Adrenal gland (tissue), 9 donors: ENCODE measurements at regions not wholly inside any gene's neighbourhood (a gene's known extent, or its start where the extent isn't known, plus 50 kb on each side); places are given as distances from the start of the nearest gene placed in this dataset.
A peak's percentile ranks its signal among the peaks of the same experiment; 100 is the strongest.

Experiments used
- DNase-seq, 7 donors: peaks; one replicate each; pipeline ENCODE4 v3.0.0-alpha.2; 2019 to 2020
- H3K27ac ChIP-seq, 5 donors: fragments of 200-600 bp; sonication (generic) in 4 of 5; 1 replicate in 3 of 5; 2 replicates in 2 of 5; pipeline versions ENCODE4 v1.5.1 to v1.8.0; 2016 to 2020; ENCODE audit warnings: mild to moderate bottlenecking in 1 of 5
- H3K27me3 ChIP-seq: fragments of 200-600 bp; 2 replicates; pipeline ENCODE4 v1.8.0; 2021
- H3K36me3 ChIP-seq, 2 donors: fragments of 200-600 bp; replicated peaks in 1 of 2; 1 replicate in 1 of 2; 2 replicates in 1 of 2; pipeline versions ENCODE4 v1.5.1 to v1.8.0; 2018 to 2022
- H3K4me1 ChIP-seq, 2 donors: fragments of 200-600 bp; replicated peaks in 1 of 2; 1 replicate in 1 of 2; 2 replicates in 1 of 2; pipeline versions ENCODE4 v1.5.1 to v1.8.0; 2018 to 2021
- H3K4me3 ChIP-seq, 4 donors: fragments of 200-600 bp; sonication (generic) in 3 of 4; one replicate each; pipeline ENCODE4 v1.5.1; 2016 to 2018
- H3K9me3 ChIP-seq, 3 donors: fragments of 200-600 bp; sonication (generic) in 1 of 3; replicated peaks in 1 of 3; 1 replicate in 2 of 3; 2 replicates in 1 of 3; pipeline versions ENCODE4 v1.5.1 to v1.8.0; 2016 to 2021
- POLR2A ChIP-seq, 2 donors: fragments of 450-650 bp; IDR thresholded peaks; one replicate each; pipeline ENCODE4 v1.6.1; 2017; ENCODE audit warnings: antibody characterized with exemption in 2 of 2, mild to moderate bottlenecking in 2 of 2, moderate library complexity in 1 of 2
- WGBS, 4 donors: extraction: QIAGEN DNeasy Blood & Tissue Kit in 2 of 4; methylation state at CpG; one replicate each; pipeline versions ENCODE4 v1.1.5 to v1.1.7; 2013 to 2017; 5-methylcytosine and 5-hydroxymethylcytosine counted together
- intact Hi-C, 2 donors: fragments of 100-400 bp; cut with DNase I; formaldehyde crosslinking; loops; one replicate each; pipeline versions ENCODE4 v1.14.1 to v1.15.0; 2022 to 2023
- TF ChIP-seq, protein P1 (sequence below), 6 experiments: fragments of 450-650 bp in 4 of 6; fragments of 200-600 bp in 2 of 6; sonication (generic) in 1 of 6; IDR thresholded peaks; 1 replicate in 5 of 6; 2 replicates in 1 of 6; pipeline versions ENCODE4 v1.5.1 to v1.8.0; 2016 to 2021; ENCODE audit warnings: antibody characterized with exemption in 6 of 6, mild to moderate bottlenecking in 2 of 6, moderate library complexity in 1 of 6
- donor health status: healthy with polysubstance abuse.
- donor health status: Bipolar disorder and iron deficiency.
- donor health status: DM: yes; HTN: yes; CAD: no.
- donor health status: DM: no; HTN: no; CAD: no.
- donor health status: DM: no; HTN: no; CAD: no.

DNA sequence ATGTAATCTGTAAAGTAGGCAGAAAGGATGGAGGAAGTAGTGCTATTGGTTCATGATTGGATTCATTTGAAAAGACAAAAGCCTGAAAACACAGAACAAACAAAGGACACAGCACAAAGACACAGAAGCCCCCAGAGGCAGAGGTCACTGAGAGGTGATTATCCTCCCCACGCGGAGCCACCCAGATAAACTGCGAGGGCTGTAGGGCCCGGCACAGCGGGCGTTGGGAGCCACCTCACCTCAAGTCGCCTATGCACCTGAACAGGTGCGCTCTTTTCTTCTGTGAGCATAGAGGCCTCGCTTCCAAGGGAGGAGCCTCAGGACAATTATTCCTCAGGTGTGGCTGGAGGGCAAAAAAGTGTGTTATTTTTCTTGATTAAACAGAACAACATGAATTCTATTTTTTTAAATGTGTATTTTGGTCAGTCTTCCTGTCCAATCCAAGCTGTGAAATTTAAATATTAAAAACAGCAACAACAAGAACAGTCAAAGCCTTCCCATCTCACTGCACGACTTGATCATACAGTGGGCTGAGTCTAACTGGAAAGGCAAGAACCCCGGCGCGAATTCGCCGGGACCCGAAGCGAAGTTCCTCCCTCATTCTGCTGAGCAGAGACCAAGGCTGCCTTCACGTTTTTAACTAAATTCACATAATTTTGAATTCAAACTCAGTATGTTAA, 205.3 kb downstream of the THBS2 start:
- intact Hi-C loops = no loop called here
- H3K27me3 ChIP-seq = no peaks in the 10 kb centered on the region
- peaks cover 7 to 12% of the 10 kb centered on the region in 2 donors for H3K4me1 ChIP-seq
- WGBS, 4 donors = 93 to 96% (median 95%) methylated on average over 13 to 18 of the region's 18 CpGs
- no peaks in the 10 kb centered on the region for H3K36me3 ChIP-seq
- no peaks in the 10 kb centered on the region for H3K9me3 ChIP-seq
- H3K4me3 ChIP-seq = no peak overlapping the region
- no peak for DNase-seq
- TF ChIP-seq, protein P1, sequence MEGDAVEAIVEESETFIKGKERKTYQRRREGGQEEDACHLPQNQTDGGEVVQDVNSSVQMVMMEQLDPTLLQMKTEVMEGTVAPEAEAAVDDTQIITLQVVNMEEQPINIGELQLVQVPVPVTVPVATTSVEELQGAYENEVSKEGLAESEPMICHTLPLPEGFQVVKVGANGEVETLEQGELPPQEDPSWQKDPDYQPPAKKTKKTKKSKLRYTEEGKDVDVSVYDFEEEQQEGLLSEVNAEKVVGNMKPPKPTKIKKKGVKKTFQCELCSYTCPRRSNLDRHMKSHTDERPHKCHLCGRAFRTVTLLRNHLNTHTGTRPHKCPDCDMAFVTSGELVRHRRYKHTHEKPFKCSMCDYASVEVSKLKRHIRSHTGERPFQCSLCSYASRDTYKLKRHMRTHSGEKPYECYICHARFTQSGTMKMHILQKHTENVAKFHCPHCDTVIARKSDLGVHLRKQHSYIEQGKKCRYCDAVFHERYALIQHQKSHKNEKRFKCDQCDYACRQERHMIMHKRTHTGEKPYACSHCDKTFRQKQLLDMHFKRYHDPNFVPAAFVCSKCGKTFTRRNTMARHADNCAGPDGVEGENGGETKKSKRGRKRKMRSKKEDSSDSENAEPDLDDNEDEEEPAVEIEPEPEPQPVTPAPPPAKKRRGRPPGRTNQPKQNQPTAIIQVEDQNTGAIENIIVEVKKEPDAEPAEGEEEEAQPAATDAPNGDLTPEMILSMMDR (IDR thresholded peaks at IDR 0.05) = no peak
- no peak for TF ChIP-seq POLR2A (IDR thresholded peaks at IDR 0.05)
- H3K27ac ChIP-seq = no peak overlapping the region

GRCh38 chr6:169047345-169047744, 206.3 kb downstream of the THBS2 start:
- no peaks in the 10 kb centered on the region for H3K9me3 ChIP-seq
- no peak for TF ChIP-seq POLR2A (IDR thresholded peaks at IDR 0.05)
- TF ChIP-seq, protein P1 (IDR thresholded peaks at IDR 0.05) = no peak
- no peaks in the 10 kb centered on the region for H3K36me3 ChIP-seq
- intact Hi-C loops = no loop called here
- no peak overlapping the region for H3K27ac ChIP-seq
- H3K4me3 ChIP-seq = no peak overlapping the region
- 87 to 97% (median 88%) methylated on average over 6 of the region's 6 CpGs for WGBS, 4 donors
- no peak for DNase-seq
- H3K4me1 ChIP-seq = peaks cover 7 to 12% of the 10 kb centered on the region in 2 donors
- no peaks in the 10 kb centered on the region for H3K27me3 ChIP-seq

DNA sequence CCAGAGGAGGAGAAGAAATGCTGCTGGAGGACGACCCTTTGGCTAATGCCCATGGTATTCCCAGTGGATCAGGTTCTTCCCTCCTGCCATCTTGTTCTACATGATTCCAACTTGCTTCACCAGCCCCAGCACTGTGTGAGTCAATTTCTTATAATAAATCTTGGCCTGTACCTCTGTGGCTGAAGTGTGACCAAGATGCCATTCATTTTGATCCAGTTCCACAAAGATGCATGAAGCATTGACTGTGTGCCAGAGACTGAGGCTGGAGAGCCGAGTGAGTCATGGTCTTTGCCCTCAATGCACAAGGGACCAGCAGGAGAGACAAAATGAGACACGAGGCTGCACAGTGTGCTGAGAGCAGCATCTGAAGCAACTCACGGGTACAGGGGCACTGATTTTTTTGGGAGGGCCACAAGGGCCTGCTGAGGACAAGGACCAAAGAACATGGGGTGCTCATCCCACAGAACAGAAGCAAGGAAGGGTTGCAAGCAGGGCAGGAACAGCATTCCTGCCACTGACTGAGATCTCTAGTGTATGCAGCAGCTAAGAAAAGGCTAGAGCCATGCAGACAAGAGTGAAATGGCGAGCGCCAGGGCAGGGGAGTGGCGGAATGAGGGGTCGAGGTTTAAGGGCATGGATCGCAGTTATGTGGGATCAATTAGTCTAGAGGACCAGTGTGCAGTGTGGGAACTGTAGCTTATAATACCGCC, 207.0 kb downstream of the THBS2 start:
- peak overlapping the region in 1 of 5 donors; percentile 31 for H3K27ac ChIP-seq

GRCh38 chr6:169046021-169046420, 207.6 kb downstream of the THBS2 start:
- intact Hi-C loops = no loop called here
- H3K4me3 ChIP-seq = no peak overlapping the region
- no peak for TF ChIP-seq POLR2A (IDR thresholded peaks at IDR 0.05)
- TF ChIP-seq, protein P1 (IDR thresholded peaks at IDR 0.05) = no peak
- H3K9me3 ChIP-seq = no peaks in the 10 kb centered on the region
- DNase-seq = no peak
- H3K4me1 ChIP-seq = peaks cover 7 to 12% of the 10 kb centered on the region in 2 donors
- H3K27me3 ChIP-seq = no peaks in the 10 kb centered on the region
- H3K36me3 ChIP-seq = no peaks in the 10 kb centered on the region
- H3K27ac ChIP-seq = no peak overlapping the region

More for the DNA sequence above, 207.0 kb downstream of the THBS2 start:
- peak in 5 of 7 donors; percentile 38 to 90 (median 56) for DNase-seq
- H3K4me3 ChIP-seq = no peak overlapping the region
- intact Hi-C loops = no loop called here
- no peaks in the 10 kb centered on the region for H3K27me3 ChIP-seq
- H3K4me1 ChIP-seq = peaks cover 7 to 12% of the 10 kb centered on the region in 2 donors
- 63 to 83% (median 73%) methylated on average over 8 to 10 of the region's 10 CpGs for WGBS, 4 donors
- H3K36me3 ChIP-seq = no peaks in the 10 kb centered on the region
- H3K9me3 ChIP-seq = no peaks in the 10 kb centered on the region
- TF ChIP-seq, protein P1 (IDR thresholded peaks at IDR 0.05) = no peak
- TF ChIP-seq POLR2A (IDR thresholded peaks at IDR 0.05) = no peak
